ENCODE measurements at regions not wholly inside any gene's neighbourhood (a gene's known extent, or its start where the extent isn't known, plus 50 kb on each side); places are given as distances from the start of the nearest gene placed in this dataset.

- peak in 1 of 4 donors; percentile 8 for DNase-seq (ENCODE audit: low read depth in 4 of 4, low spot score in 3 of 4)
These were observed 155.7 kb upstream of the PAPPA start for GRCh38 chr9:115997923-115998322.

- no peak for DNase-seq (ENCODE audit: low read depth in 4 of 4, low spot score in 3 of 4)
These were observed 154.9 kb upstream of the PAPPA start for GRCh38 chr9:115998666-115999065.

- no peak for DNase-seq (ENCODE audit: low read depth in 4 of 4, low spot score in 3 of 4)
These were observed 154.1 kb upstream of the PAPPA start for GRCh38 chr9:115999498-115999897.

GRCh38 chr9:116000748-116001329 lies 152.8 kb upstream of the PAPPA start:
- no peak for DNase-seq (ENCODE audit: low read depth in 4 of 4, low spot score in 3 of 4)

- DNase-seq (ENCODE audit: low read depth in 4 of 4, low spot score in 3 of 4): no peak
These were observed 151.4 kb upstream of the PAPPA start for GRCh38 chr9:116002181-116002580.

DNA sequence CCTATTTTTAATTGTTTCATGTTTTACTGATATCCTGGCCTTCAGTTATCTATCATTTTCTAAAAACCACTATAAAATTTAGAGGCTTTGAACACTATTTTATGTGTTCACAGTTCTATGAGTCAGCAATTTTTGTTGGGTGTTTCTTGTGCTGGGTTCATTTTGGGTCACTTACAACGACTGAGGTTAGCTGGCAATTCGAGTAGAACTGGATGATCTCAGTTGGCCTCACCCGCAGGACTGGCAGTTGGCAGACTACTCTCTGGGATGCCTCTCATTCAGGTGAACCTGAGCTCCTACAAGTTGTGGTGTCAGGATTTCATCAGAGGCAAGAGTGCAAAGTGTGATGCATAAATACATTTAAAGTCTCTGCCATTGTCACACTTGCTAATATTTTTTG lies 151.0 kb upstream of the PAPPA start:
- DNase-seq (ENCODE audit: low read depth in 4 of 4, low spot score in 3 of 4): no peak

- no peak for DNase-seq (ENCODE audit: low read depth in 4 of 4, low spot score in 3 of 4)
These were observed 150.2 kb upstream of the PAPPA start for GRCh38 chr9:116003397-116003796.

DNA sequence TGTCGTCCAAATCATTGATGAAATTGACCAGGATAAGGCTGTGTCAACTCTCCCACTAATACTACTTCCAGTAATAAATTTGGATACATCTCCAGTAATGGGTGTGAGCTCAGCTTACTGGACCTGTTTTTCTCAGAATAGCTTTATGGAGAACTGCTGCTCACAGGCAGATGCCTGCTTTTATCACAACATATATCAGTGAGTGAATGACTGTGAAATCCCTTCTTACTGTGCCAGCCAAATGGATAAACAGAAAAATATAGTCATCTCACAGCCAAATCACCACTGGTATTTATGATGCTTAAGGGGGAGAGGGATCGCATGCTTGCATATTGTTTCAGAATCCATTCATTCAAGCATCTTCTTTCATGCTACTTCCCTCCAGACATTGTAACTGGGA lies 148.4 kb upstream of the PAPPA start:
- no peak for DNase-seq (ENCODE audit: low read depth in 4 of 4, low spot score in 3 of 4)

GRCh38 chr9:116007824-116008223 lies 145.8 kb upstream of the PAPPA start:
- no peak for DNase-seq (ENCODE audit: low read depth in 4 of 4, low spot score in 3 of 4)

GRCh38 chr9:116008278-116008677 lies 145.3 kb upstream of the PAPPA start:
- no peak for DNase-seq (ENCODE audit: low read depth in 4 of 4, low spot score in 3 of 4)

DNA sequence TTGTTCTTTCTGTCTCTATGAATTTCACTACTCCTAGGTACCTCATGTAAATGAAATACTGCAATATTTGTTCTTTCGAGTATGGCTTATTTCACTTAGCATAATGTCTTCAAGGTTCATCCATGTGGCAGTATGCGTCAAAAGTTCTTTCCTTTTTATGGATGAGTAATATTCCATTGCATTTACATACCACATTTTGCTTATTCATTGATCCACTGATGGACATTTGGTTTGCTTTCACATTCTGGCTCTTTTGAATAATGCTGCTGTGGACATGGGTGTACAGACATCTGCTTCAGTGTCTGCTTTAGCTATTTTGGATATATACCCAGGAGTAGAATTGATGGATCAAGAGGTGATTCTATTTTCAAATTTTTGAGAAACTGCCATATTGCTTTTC lies 144.2 kb upstream of the PAPPA start:
- no peak for DNase-seq (ENCODE audit: low read depth in 4 of 4, low spot score in 3 of 4)

GRCh38 chr9:116015855-116016254 lies 137.7 kb upstream of the PAPPA start:
- no peak for DNase-seq (ENCODE audit: low read depth in 4 of 4, low spot score in 3 of 4)

DNA sequence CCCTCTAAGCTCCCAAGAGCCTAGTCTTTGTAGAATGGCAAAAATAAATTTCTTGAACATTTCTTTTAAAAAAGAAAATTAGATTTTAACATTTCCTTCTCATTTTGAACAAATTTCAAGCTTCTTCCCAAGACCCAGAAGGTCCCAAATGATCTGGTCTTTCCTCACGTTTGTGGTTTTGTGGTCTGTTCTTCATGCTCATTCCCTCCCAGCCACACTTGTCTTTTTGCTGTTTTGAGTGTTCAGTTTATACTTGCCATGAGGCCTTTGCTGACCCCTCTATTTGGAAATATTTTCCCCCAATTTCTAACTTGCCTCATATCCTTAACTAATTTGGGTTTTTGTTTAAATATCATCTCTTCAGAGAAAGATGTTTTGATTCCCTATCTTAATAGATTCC lies 133.4 kb upstream of the PAPPA start:
- no peak for DNase-seq (ENCODE audit: low read depth in 4 of 4, low spot score in 3 of 4)

DNA sequence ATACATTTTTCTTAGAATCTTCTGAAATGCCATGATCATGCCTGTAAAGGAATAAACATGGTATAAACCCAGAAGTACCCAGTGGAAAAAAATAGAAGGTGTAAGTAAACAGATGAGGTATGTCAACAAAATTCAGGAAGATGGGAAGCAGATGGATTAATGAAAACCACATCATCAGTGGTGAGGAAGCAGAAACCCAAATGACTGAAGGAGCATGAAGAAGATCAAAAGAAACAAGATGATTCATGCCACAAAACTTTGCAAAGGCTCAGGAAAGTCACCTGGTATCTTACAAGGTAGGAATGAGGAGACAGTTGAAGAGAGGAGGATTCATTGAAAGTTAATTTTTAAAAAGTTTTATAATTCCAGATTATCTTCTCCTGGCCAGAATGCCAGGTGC lies 132.8 kb upstream of the PAPPA start:
- no peak for DNase-seq (ENCODE audit: low read depth in 4 of 4, low spot score in 3 of 4)

GRCh38 chr9:116027096-116027495 lies 126.5 kb upstream of the PAPPA start:
- no peak for DNase-seq (ENCODE audit: low read depth in 4 of 4, low spot score in 3 of 4)

DNA sequence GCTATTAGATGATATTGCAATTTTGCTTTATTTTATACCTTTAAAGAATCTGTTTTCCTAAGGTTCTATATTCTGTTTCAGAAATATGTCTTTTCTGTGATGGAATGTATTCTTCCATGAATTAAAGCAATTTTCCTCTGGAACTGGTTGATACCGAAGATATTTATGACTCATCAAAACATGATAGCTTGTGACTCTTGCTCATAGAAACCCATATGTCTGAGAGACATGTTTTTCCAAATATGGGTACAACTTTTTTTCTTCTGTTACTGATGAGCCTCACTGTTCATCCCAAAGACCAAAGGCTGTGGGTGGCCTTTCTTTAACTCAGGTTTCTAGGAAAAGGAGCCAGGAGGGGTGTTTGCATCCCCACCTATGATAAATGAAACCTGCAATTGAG lies 126.1 kb upstream of the PAPPA start:
- no peak for DNase-seq (ENCODE audit: low read depth in 4 of 4, low spot score in 3 of 4)

DNA sequence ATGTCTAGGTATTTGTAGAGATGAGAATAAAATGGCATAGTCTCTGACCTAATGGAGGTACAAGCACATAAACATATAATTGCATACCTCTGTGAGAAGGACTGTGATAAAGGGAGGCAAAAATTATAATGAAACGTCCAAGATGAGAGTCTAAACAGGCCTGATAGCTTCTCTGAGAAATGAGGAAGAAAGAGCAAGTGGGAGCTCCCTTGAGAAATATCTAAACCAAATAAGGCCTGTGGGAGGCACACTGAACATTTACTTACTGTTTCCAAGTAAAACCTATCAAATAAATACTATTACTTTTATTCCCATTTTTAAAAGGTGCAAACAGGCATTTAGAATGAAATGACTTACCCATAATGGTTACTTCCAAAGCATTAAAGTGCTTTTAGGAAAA lies 125.6 kb upstream of the PAPPA start:
- DNase-seq (ENCODE audit: low read depth in 4 of 4, low spot score in 3 of 4): no peak

DNA sequence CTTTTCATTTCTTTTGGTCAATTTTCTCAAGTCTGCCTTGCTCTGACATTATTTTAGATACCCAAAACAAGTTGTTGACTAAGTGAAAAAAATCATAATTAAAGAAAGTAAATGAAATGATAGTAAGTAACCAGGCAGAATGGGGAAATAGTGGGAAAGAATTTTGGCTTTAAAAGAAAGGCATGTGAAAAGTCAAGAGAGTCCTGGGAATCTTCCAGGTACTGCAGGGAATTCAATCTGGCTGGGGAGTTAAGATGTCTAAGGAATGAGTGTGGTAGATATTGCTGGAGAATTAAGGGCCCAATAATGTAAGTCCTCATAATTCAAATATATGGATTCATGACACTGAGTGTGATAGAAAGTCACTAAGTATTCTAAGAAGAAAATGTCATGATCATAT lies 123.1 kb upstream of the PAPPA start:
- DNase-seq (ENCODE audit: low read depth in 4 of 4, low spot score in 3 of 4): no peak

- DNase-seq (ENCODE audit: low read depth in 4 of 4, low spot score in 3 of 4): peak in 2 of 4 donors; percentile 4 to 14
These were observed 120.7 kb upstream of the PAPPA start for GRCh38 chr9:116032683-116033440.

- no peak for DNase-seq (ENCODE audit: low read depth in 4 of 4, low spot score in 3 of 4)
These were observed 114.3 kb upstream of the PAPPA start for GRCh38 chr9:116039312-116039711.

- no peak for DNase-seq (ENCODE audit: low read depth in 4 of 4, low spot score in 3 of 4)
These were observed 113.7 kb upstream of the PAPPA start for GRCh38 chr9:116039893-116040292.

DNA sequence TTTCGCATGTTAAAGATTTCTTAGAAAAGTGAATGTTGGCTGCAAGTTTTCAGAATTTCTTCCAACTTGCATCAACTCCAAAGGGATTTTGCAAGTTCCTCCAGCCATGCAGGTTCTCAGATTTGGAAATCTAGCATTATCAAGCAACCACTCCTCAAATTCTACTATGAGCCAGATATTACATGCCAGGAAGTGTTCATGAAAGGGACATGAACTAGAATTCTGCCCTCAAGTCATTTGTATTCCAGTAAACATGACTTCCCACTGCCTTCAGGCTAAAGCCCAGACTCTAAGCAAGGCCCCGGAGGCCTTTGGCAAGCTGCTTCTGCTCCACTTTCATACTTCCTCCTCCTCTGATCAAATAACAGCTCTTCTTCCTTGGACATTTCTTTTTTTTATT lies 111.3 kb upstream of the PAPPA start:
- no peak for DNase-seq (ENCODE audit: low read depth in 4 of 4, low spot score in 3 of 4)

DNA sequence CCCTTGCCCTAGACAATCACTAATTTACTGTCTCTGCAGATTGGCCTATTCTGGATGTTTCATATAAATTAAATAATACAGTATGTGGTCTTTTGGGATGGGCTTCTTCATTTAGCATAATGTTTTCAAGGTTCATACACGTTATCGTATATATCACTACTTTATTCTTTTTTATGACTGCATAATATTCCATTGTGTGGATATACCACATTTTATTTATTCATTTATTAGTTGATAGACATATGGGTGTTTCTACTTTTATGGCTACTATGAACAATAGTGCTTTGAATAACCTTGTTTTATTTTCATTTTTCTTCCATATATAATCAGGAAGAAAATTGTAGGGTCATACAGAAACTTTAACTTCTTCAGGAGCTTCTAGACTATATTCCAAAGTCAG lies 108.5 kb upstream of the PAPPA start:
- DNase-seq (ENCODE audit: low read depth in 4 of 4, low spot score in 3 of 4): no peak

Data from right renal pelvis (tissue), 4 donors.